ENCODE measurements at regions not wholly inside any gene's neighbourhood (a gene's known extent, or its start where the extent isn't known, plus 50 kb on each side); places are given as distances from the start of the nearest gene placed in this dataset.
"Not testable (repeated sequence)": the region's sequence is repeated elsewhere in the genome, so short reads cannot be mapped to it uniquely, and the experiment has no call there.

DNA sequence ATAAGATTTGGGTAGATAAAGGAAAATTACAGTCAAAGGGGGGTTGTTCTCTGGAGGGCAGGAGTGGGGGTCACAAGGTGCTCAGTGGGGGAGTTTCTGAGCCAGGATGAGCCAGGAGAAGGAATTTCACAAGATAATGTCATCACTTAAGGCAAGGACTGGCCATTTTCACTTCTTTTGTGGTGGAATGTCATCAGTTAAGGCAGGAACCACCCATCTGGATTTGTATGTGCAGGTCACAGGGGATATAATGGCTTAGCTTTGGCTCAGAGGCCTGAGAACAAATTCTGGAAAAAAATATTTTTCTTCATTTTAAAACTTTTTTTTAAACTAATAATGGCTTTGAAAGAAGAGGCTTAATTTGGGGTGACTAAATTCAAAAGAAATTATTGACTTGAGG lies 94.5 kb downstream of the ZNF486 start:
- TF ChIP-seq, protein P1, sequence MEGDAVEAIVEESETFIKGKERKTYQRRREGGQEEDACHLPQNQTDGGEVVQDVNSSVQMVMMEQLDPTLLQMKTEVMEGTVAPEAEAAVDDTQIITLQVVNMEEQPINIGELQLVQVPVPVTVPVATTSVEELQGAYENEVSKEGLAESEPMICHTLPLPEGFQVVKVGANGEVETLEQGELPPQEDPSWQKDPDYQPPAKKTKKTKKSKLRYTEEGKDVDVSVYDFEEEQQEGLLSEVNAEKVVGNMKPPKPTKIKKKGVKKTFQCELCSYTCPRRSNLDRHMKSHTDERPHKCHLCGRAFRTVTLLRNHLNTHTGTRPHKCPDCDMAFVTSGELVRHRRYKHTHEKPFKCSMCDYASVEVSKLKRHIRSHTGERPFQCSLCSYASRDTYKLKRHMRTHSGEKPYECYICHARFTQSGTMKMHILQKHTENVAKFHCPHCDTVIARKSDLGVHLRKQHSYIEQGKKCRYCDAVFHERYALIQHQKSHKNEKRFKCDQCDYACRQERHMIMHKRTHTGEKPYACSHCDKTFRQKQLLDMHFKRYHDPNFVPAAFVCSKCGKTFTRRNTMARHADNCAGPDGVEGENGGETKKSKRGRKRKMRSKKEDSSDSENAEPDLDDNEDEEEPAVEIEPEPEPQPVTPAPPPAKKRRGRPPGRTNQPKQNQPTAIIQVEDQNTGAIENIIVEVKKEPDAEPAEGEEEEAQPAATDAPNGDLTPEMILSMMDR (IDR thresholded peaks at IDR 0.05), result not testable (repeated sequence)
- TF ChIP-seq SIN3A (IDR thresholded peaks at IDR 0.05; ENCODE audit: borderline replicate concordance, insufficient read depth, low read depth, low read length), result not testable (repeated sequence)
